DOHH2 (cell line): ENCODE measurements at regions not wholly inside any gene's neighbourhood (a gene's known extent, or its start where the extent isn't known, plus 50 kb on each side); places are given as distances from the start of the nearest gene placed in this dataset.

Experiments used
- H3F3A ChIP-seq: fragments of 200-600 bp; sonication (generic), shearing (Covaris generic); 2 replicates; pipeline ENCODE4 v1.6.0; 2016; ENCODE audit warnings: antibody characterized with exemption, mild to moderate bottlenecking; ENCODE audit not compliant: control insufficient read depth, insufficient read depth
- H3K27ac ChIP-seq: fragments of 200-600 bp; sonication (generic); 2 replicates; pipeline ENCODE4 v1.5.1; 2014; ENCODE audit warnings: low read depth, mild to moderate bottlenecking, low read length, moderate library complexity
- H3K27me3 ChIP-seq: fragments of 200-600 bp; sonication (generic); 2 replicates; pipeline ENCODE4 v1.6.1; 2014; ENCODE audit warnings: mild to moderate bottlenecking, low read length, mixed read lengths; ENCODE audit not compliant: control insufficient read depth
- H3K36me3 ChIP-seq: fragments of 200-600 bp; sonication (generic); 2 replicates; pipeline ENCODE4 v1.6.1; 2014; ENCODE audit warnings: mild to moderate bottlenecking, low read length, moderate library complexity, mixed read lengths; ENCODE audit not compliant: control insufficient read depth
- H3K4me1 ChIP-seq: fragments of 200-600 bp; sonication (generic); 2 replicates; pipeline ENCODE4 v1.6.1; 2014; ENCODE audit warnings: mild to moderate bottlenecking, low read length, mixed read lengths; ENCODE audit not compliant: control insufficient read depth
- H3K4me2 ChIP-seq: fragments of 200-600 bp; sonication (generic); 2 replicates; pipeline ENCODE4 v1.6.0; 2014; ENCODE audit warnings: mild to moderate bottlenecking, low read length, moderate library complexity
- H3K4me3 ChIP-seq: fragments of 200-600 bp; sonication (generic); 2 replicates; pipeline ENCODE4 v1.5.1; 2014; ENCODE audit warnings: mild to moderate bottlenecking, low read length, mixed read lengths
- H3K79me2 ChIP-seq: fragments of 200-600 bp; sonication (generic); 2 replicates; pipeline ENCODE4 v1.6.1; 2014; ENCODE audit warnings: mild to moderate bottlenecking, low read length, mixed read lengths; ENCODE audit not compliant: control insufficient read depth
- H3K9me2 ChIP-seq: fragments of 200-600 bp; sonication (generic); replicated peaks from 2 replicates; pipeline ENCODE4 v1.6.1; 2014; ENCODE audit warnings: mild to moderate bottlenecking, low read length, mixed read lengths; ENCODE audit not compliant: control insufficient read depth
- H3K9me3 ChIP-seq: fragments of 200-600 bp; sonication (generic); 2 replicates; pipeline ENCODE4 v1.6.1; 2014; ENCODE audit warnings: antibody characterized with exemption, low read length, mixed read lengths; ENCODE audit not compliant: control insufficient read depth, insufficient read depth
- H4K20me1 ChIP-seq: fragments of 200-600 bp; sonication (generic); 2 replicates; pipeline ENCODE4 v1.6.0; 2014; ENCODE audit warnings: low read depth, mild to moderate bottlenecking, antibody characterized with exemption, low read length, moderate library complexity; ENCODE audit not compliant: control insufficient read depth, insufficient read depth
- EZH2phosphoT487 ChIP-seq: fragments of 200-600 bp; sonication (generic); IDR thresholded peaks from 2 replicates; pipeline ENCODE4 v1.6.1; 2017; ENCODE audit warnings: borderline replicate concordance, mild to moderate bottlenecking, antibody characterized with exemption, low read length, moderate library complexity, mixed read lengths
- TF ChIP-seq, protein P1 (sequence below): fragments of 200-600 bp; sonication (generic); IDR thresholded peaks from one replicate; pipeline ENCODE4 v1.5.1; 2014; ENCODE audit warnings: antibody characterized with exemption, mild to moderate bottlenecking, low read depth, low read length; ENCODE audit not compliant: poor library complexity, severe bottlenecking

DNA sequence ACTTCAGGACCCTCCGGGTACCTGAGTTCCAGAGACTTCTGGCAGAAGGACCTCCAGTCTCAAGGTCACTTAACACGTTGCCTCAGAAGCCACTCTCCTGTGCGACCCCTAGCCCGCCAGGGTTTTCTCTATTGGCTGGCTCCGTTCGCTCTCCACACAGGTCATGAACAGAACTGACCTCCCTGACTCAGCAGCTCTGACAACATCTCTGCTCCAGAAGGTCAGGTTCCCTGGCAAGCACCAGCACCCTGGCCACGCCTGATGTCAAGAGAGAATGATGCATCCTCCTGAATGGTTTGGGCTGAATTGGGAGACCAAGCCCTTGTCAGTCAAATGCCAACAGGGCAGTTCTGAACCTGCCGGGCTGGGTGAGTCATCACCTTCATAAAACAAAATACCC, 84.3 kb upstream of the TMEM45B start:
- no peaks in the 10 kb centered on the region for H4K20me1 ChIP-seq
- no peaks in the 10 kb centered on the region for H3F3A ChIP-seq
- no peak for TF ChIP-seq EZH2phosphoT487
- TF ChIP-seq, protein P1, sequence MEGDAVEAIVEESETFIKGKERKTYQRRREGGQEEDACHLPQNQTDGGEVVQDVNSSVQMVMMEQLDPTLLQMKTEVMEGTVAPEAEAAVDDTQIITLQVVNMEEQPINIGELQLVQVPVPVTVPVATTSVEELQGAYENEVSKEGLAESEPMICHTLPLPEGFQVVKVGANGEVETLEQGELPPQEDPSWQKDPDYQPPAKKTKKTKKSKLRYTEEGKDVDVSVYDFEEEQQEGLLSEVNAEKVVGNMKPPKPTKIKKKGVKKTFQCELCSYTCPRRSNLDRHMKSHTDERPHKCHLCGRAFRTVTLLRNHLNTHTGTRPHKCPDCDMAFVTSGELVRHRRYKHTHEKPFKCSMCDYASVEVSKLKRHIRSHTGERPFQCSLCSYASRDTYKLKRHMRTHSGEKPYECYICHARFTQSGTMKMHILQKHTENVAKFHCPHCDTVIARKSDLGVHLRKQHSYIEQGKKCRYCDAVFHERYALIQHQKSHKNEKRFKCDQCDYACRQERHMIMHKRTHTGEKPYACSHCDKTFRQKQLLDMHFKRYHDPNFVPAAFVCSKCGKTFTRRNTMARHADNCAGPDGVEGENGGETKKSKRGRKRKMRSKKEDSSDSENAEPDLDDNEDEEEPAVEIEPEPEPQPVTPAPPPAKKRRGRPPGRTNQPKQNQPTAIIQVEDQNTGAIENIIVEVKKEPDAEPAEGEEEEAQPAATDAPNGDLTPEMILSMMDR: no peak
- H3K79me2 ChIP-seq: no peaks in the 10 kb centered on the region
- H3K27me3 ChIP-seq: no peaks in the 10 kb centered on the region
- H3K36me3 ChIP-seq: no peaks in the 10 kb centered on the region
- H3K27ac ChIP-seq: no peak overlapping the region
- no peaks in the 10 kb centered on the region for H3K9me2 ChIP-seq
- H3K4me2 ChIP-seq: no peak overlapping the region
- H3K4me1 ChIP-seq: no peaks in the 10 kb centered on the region
- H3K4me3 ChIP-seq: no peak overlapping the region
- H3K9me3 ChIP-seq: no peaks in the 10 kb centered on the region

DNA sequence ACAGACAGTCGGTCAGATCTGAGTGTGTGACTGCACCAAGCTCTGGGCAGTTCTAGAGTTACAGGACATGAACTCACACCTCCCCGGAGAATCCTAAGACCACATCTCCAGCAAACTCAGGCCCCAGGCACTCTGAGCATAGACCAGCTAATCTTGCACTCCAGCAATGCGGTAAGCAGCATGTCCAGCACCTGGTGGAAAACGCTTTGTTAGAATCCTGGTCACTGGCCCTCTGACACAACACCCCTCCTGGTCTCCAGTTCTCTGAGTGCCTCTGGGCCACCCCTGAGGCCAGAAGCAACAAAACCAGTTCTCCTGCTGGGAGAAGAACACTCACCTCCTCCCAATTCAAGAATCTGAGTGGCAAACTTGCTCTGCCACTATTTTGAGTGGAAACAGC, 82.7 kb upstream of the TMEM45B start:
- Histone ChIP-seq H3K27ac (no peak overlapping the region), H3K9me2 (no peaks in the 10 kb centered on the region), H3K36me3 (no peaks in the 10 kb centered on the region), H3K27me3 (peaks cover 4% of the 10 kb centered on the region; the same call in 1 of the 2 replicates), H3K79me2 (no peaks in the 10 kb centered on the region), H3K4me1 (no peaks in the 10 kb centered on the region), H4K20me1 (no peaks in the 10 kb centered on the region), H3F3A (no peaks in the 10 kb centered on the region), H3K4me3 (no peak overlapping the region), H3K4me2 (no peak overlapping the region), H3K9me3 (no peaks in the 10 kb centered on the region)
- TF ChIP-seq, protein P1: no peak
- no peak for TF ChIP-seq EZH2phosphoT487

DNA sequence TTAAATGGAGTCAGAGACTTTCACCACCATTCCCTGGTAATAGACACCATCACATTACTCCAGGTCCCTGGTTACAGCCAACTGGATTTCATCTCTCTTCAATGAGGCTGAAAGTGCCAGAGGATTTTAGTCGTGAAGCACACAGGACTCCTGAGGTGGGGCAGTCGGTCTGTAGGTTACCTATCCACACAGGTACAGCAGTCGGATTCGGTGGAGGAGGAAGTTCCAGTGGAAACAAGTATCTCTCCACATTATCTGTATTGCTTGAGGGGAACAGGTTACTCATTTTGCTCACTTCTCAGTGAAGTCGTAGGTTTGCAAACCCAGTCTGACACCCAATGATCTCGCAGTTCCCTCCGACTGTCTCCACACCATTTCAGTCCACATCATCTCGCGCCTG, 82.3 kb upstream of the TMEM45B start:
- Histone ChIP-seq H3K4me2 (no peak overlapping the region), H3F3A (no peaks in the 10 kb centered on the region), H3K36me3 (no peaks in the 10 kb centered on the region), H3K9me2 (no peaks in the 10 kb centered on the region), H3K9me3 (no peaks in the 10 kb centered on the region), H4K20me1 (no peaks in the 10 kb centered on the region), H3K27ac (no peak overlapping the region), H3K79me2 (no peaks in the 10 kb centered on the region), H3K4me1 (no peaks in the 10 kb centered on the region), H3K27me3 (peaks cover 4% of the 10 kb centered on the region; the same call in 1 of the 2 replicates), H3K4me3 (no peak overlapping the region)
- TF ChIP-seq, protein P1: no peak
- no peak for TF ChIP-seq EZH2phosphoT487

DNA sequence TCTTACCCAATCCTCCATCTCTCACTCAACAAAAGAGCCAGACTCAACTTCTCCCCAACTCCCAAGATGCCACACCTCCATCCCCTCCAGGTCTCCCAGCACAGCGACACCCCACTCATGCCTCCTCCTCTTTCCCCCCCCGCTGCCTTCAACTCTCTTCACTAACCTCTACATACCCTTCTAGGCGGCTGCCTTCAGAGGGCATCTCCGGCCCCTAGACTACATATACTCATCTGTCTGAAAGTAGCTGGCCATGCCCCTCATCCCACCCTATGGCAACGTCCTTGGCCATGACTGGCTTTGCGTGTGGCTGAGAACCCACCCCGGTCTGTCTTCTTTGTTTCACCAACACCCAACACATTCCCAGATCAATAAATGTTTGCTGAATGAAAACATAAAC, 81.7 kb upstream of the TMEM45B start:
- Histone ChIP-seq H3K9me2 (no peaks in the 10 kb centered on the region), H3F3A (no peaks in the 10 kb centered on the region), H3K4me3 (no peak overlapping the region), H3K4me2 (no peak overlapping the region), H3K36me3 (no peaks in the 10 kb centered on the region), H3K4me1 (no peaks in the 10 kb centered on the region), H3K9me3 (no peaks in the 10 kb centered on the region), H3K27me3 (peaks cover 4% of the 10 kb centered on the region; the same call in 1 of the 2 replicates), H4K20me1 (no peaks in the 10 kb centered on the region), H3K27ac (no peak overlapping the region), H3K79me2 (no peaks in the 10 kb centered on the region)
- TF ChIP-seq EZH2phosphoT487: no peak
